ENCODE measurements at regions not wholly inside any gene's neighbourhood (a gene's known extent, or its start where the extent isn't known, plus 50 kb on each side); places are given as distances from the start of the nearest gene placed in this dataset.

DNA sequence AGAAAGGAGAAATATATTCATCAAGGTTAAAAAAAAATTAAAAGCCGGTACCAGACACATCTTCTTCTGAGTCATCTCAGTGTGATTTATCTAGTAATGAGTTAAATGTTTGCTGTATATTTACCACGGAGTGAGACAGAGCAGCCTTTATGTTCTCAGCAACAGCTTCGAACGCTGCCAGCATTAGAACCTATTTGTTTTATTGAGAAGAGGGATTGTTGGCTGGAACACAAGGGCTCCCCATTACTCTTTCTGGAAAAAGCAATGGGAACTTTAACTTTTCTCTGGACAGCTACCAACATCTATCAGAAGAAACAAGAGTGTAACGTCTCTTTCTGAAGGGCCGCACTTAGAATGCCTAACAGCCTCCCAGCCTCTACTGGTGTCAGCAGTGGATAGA is 105.3 kb upstream of the TAB2 start:
- peaks cover 6% of the 10 kb centered on the region for H3K4me1 Mint-ChIP-seq (ENCODE audit: low read depth)

DNA sequence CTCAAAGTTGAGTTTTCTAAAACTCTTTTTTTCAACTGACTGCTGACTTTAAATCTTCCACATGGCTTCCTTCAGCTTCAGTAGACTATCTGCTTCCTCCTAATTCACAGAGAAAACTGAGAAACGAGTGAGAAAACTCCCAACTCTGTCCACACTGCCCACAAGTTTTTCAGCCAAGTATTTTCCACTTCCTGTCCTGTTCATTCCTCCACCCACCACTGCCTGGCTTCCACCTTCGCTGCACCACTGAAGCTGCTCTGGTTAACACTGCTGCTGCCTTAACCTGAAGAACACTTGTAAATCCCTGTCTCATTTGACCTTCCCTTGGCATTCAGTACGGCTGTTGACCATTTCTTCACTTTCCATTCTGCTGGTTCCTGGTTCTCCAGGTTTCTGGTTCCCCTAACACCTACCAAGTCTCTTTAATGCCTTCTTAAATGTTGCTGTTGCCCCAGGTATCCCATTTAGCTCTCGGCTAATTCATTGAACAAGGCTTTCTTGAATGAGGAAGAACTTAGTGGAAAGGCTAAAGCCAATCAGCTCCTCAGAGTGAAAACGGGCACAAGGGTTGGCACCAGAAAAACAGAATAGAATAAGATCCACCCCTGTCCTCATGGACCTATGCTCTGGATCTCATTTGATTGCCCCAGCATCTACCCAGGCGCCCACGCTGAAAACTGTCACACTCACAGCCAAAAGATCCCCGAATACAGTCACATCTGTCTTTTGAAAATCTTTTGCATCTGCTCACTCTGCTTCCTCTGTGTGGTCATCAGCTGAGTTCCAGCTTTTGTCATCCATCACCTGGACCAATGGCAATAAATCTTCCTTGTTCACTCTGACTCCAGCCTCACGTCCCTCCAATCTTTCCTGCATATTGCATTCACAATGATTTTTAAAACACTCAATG is 104.4 kb upstream of the TAB2 start:
- H3K4me3 Mint-ChIP-seq (ENCODE audit: unreplicated experiment): no peak overlapping the region
- no peak overlapping the region for H3K27ac Mint-ChIP-seq (ENCODE audit: unreplicated experiment)
- TF ChIP-seq, protein P1, sequence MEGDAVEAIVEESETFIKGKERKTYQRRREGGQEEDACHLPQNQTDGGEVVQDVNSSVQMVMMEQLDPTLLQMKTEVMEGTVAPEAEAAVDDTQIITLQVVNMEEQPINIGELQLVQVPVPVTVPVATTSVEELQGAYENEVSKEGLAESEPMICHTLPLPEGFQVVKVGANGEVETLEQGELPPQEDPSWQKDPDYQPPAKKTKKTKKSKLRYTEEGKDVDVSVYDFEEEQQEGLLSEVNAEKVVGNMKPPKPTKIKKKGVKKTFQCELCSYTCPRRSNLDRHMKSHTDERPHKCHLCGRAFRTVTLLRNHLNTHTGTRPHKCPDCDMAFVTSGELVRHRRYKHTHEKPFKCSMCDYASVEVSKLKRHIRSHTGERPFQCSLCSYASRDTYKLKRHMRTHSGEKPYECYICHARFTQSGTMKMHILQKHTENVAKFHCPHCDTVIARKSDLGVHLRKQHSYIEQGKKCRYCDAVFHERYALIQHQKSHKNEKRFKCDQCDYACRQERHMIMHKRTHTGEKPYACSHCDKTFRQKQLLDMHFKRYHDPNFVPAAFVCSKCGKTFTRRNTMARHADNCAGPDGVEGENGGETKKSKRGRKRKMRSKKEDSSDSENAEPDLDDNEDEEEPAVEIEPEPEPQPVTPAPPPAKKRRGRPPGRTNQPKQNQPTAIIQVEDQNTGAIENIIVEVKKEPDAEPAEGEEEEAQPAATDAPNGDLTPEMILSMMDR (IDR thresholded peaks at IDR 0.05): no peak
- no peaks in the 10 kb centered on the region for H3K36me3 Mint-ChIP-seq (ENCODE audit: low read depth)
- peaks cover 6% of the 10 kb centered on the region for H3K4me1 Mint-ChIP-seq (ENCODE audit: low read depth)
- H3K9me3 Mint-ChIP-seq (ENCODE audit: low read depth): no peaks in the 10 kb centered on the region
- H3K27me3 Mint-ChIP-seq (ENCODE audit: low read depth): no peaks in the 10 kb centered on the region
- no peak for DNase-seq (ENCODE audit: low spot score)

More for the DNA sequence above, 105.3 kb upstream of the TAB2 start:
- Mint-ChIP-seq H3K9me3 (ENCODE audit: low read depth) (no peaks in the 10 kb centered on the region), H3K27ac (ENCODE audit: unreplicated experiment) (no peak overlapping the region), H3K36me3 (ENCODE audit: low read depth) (no peaks in the 10 kb centered on the region), H3K27me3 (ENCODE audit: low read depth) (no peaks in the 10 kb centered on the region), H3K4me3 (ENCODE audit: unreplicated experiment) (no peak overlapping the region)
- TF ChIP-seq, protein P1 (IDR thresholded peaks at IDR 0.05): no peak
- DNase-seq (ENCODE audit: low spot score): no peak

DNA sequence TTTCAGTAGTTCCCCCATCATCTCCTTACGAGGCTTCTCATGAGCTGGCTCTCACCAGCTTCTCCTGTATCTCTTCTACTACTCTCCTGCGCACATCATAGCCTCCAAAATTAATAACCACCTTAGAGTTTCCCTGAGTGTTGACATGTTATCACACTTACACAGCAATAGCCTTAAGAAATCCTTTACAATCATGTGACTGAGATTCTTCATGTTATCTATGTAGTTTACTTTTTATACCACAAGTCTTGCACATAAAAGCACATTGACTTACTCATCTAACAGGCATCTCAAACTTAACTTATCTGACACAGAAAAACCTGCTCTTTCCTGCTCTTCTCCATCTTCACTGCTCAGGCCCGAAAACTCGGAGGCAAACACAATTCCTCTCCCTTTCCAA is 103.7 kb upstream of the TAB2 start:
- TF ChIP-seq, protein P1 (IDR thresholded peaks at IDR 0.05): no peak
- Mint-ChIP-seq H3K9me3 (ENCODE audit: low read depth) (no peaks in the 10 kb centered on the region), H3K4me1 (ENCODE audit: low read depth) (peaks cover 6% of the 10 kb centered on the region), H3K36me3 (ENCODE audit: low read depth) (no peaks in the 10 kb centered on the region), H3K4me3 (ENCODE audit: unreplicated experiment) (no peak overlapping the region), H3K27me3 (ENCODE audit: low read depth) (no peaks in the 10 kb centered on the region), H3K27ac (ENCODE audit: unreplicated experiment) (no peak overlapping the region)
- DNase-seq (ENCODE audit: low spot score): no peak

DNA sequence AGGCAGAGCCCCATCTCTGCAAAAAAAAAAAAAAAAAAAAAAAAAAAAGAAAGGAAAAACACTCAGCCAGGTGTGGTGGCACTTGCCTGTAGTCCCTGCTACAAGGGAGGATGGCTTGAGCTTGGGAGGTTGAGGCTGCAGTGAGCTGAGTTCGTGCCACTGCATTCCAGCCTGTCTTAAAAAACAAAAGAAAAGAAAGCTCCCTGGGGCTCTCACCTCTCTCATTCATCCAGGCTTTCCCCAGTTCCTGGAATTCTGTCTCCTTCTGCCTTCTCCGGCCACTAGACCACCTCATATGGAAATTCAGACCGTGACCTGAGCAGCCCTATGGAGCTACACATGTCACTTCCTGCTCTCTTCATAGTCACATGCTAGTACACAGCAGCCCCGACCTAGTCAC is 101.1 kb upstream of the TAB2 start:
- no peaks in the 10 kb centered on the region for H3K4me1 Mint-ChIP-seq (ENCODE audit: low read depth)
- TF ChIP-seq, protein P1 (IDR thresholded peaks at IDR 0.05): no peak

DNA sequence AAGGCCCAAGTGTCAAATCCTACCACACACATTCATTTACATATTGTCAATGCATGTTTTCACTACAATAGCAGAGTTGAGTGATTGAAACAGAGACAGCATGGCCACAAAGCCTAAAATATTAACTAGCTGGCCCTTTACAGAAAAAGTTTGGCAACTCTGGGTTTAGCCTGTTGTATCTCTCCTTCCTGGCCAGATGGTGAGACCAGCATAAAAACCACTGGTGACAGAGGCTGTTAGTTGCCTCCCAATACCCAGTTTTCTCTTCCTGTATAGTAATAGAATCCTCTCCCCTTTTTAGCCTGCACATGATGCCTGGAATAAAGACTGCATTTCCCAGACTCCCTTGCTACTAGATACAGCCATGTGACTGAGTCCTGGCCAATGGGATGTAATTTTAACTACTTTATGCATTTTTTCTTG is 100.0 kb upstream of the TAB2 start:
- no peak overlapping the region for H3K4me3 Mint-ChIP-seq (ENCODE audit: unreplicated experiment)
- no peak overlapping the region for H3K27ac Mint-ChIP-seq (ENCODE audit: unreplicated experiment)
- TF ChIP-seq, protein P1 (IDR thresholded peaks at IDR 0.05): no peak
- no peak for DNase-seq (ENCODE audit: low spot score)
- no peaks in the 10 kb centered on the region for H3K4me1 Mint-ChIP-seq (ENCODE audit: low read depth)
- H3K9me3 Mint-ChIP-seq (ENCODE audit: low read depth): no peaks in the 10 kb centered on the region
- no peaks in the 10 kb centered on the region for H3K27me3 Mint-ChIP-seq (ENCODE audit: low read depth)
- H3K36me3 Mint-ChIP-seq (ENCODE audit: low read depth): no peaks in the 10 kb centered on the region

More for the DNA sequence above, 101.1 kb upstream of the TAB2 start:
- H3K9me3 Mint-ChIP-seq (ENCODE audit: low read depth): no peaks in the 10 kb centered on the region
- H3K27ac Mint-ChIP-seq (ENCODE audit: unreplicated experiment): no peak overlapping the region
- no peak overlapping the region for H3K4me3 Mint-ChIP-seq (ENCODE audit: unreplicated experiment)
- no peaks in the 10 kb centered on the region for H3K27me3 Mint-ChIP-seq (ENCODE audit: low read depth)
- H3K36me3 Mint-ChIP-seq (ENCODE audit: low read depth): no peaks in the 10 kb centered on the region
- no peak for DNase-seq (ENCODE audit: low spot score)
